Sigmoid colon (tissue), 4 donors: ENCODE measurements at regions not wholly inside any gene's neighbourhood (a gene's known extent, or its start where the extent isn't known, plus 50 kb on each side); places are given as distances from the start of the nearest gene placed in this dataset.

Source experiments
- EP300 ChIP-seq, 4 donors: sonication (generic); formaldehyde crosslinking; IDR thresholded peaks; one replicate each; pipeline ENCODE4 v1.6.1; 2017; ENCODE audit warnings: antibody characterized with exemption in 4 of 4
- POLR2A ChIP-seq, 2 donors: fragments of 450-650 bp; IDR thresholded peaks; one replicate each; pipeline ENCODE4 v1.6.1; 2016; ENCODE audit warnings: antibody characterized with exemption in 2 of 2, mild to moderate bottlenecking in 2 of 2, moderate library complexity in 2 of 2
- POLR2AphosphoS5 ChIP-seq, 4 donors: sonication (generic); formaldehyde crosslinking; IDR thresholded peaks; one replicate each; pipeline ENCODE4 v1.6.1; 2017; ENCODE audit warnings: antibody characterized with exemption in 4 of 4
- TF ChIP-seq, protein P1 (sequence below), 4 experiments: fragments of 450-650 bp in 3 of 4; fragments of 200-600 bp in 1 of 4; IDR thresholded peaks; one replicate each; pipeline ENCODE4 v1.5.1; 2016 to 2019; ENCODE audit warnings: antibody characterized with exemption in 4 of 4, mild to moderate bottlenecking in 3 of 4, moderate library complexity in 2 of 4

DNA sequence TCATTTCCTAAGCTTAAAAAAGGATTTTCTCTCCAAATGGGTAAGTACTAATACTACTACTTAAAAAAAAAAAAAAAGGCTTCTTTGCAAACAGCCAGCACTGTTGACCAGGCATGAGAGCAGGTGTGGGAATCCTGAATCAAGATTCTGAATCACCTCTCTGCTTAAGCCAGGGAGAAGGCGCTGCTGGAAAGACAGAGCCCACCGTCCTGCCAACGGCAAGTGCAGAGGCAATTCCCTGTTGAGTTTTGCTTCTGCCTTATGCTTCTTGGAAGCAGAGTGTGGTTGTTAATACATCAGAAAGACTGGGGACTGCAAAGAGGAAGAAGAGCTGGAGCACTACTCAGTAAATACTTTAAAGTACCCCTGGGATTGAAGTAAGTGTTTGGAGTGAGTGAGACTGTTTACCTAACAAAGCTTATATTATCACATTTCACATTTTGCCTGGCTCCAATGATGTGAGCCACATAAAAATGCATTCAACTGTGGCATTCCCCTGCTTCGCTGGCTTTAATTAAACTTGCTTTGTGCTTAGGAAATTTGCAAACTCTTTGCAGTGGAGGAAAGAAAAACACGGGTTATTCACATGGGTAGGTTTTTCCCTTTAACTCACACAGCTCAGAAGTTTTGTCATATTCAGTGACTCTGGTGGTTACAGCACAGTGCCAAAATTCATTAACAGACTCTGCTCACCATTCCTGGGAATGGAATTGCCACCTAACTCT lies 86.0 kb upstream of the KIF2B start:
- TF ChIP-seq, protein P1, sequence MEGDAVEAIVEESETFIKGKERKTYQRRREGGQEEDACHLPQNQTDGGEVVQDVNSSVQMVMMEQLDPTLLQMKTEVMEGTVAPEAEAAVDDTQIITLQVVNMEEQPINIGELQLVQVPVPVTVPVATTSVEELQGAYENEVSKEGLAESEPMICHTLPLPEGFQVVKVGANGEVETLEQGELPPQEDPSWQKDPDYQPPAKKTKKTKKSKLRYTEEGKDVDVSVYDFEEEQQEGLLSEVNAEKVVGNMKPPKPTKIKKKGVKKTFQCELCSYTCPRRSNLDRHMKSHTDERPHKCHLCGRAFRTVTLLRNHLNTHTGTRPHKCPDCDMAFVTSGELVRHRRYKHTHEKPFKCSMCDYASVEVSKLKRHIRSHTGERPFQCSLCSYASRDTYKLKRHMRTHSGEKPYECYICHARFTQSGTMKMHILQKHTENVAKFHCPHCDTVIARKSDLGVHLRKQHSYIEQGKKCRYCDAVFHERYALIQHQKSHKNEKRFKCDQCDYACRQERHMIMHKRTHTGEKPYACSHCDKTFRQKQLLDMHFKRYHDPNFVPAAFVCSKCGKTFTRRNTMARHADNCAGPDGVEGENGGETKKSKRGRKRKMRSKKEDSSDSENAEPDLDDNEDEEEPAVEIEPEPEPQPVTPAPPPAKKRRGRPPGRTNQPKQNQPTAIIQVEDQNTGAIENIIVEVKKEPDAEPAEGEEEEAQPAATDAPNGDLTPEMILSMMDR (IDR thresholded peaks at IDR 0.05) = no peak
- no peak for TF ChIP-seq POLR2AphosphoS5 (IDR thresholded peaks at IDR 0.05)
- TF ChIP-seq POLR2A (IDR thresholded peaks at IDR 0.05) = no peak
- no peak for TF ChIP-seq EP300 (IDR thresholded peaks at IDR 0.05)
